ENCODE measurements at regions not wholly inside any gene's neighbourhood (a gene's known extent, or its start where the extent isn't known, plus 50 kb on each side); places are given as distances from the start of the nearest gene placed in this dataset.

DNA sequence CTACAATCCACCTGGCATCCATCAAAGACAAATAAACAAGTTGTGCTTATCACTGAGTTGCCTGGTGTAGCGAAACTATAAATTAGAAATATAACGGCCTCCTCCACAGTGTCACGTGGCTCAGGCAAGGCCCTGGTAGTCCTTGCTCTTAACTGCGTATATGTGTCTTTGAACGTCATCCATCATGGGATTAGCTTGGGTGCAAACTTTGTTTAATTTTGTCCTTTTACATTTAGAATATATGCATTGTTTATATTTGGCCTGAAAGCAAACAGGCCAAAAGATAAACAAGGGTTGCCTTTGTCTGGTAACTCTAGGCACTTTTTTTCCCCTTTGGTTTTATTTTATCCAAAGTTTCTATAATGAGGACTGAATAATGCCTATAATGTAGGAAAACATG is 184.9 kb downstream of the KIT start:
- Histone ChIP-seq H3K4me3 (ENCODE audit: low read depth in 2 of 2, low read length in 1 of 2) (no peak overlapping the region), H3K79me2 (ENCODE audit: insufficient read depth) (no peaks in the 10 kb centered on the region), H3K9me2 (no peaks in the 10 kb centered on the region), H3K27ac (ENCODE audit: low read depth in 2 of 2, low read length in 1 of 2) (no peak overlapping the region; a peak in 1 of 4 replicates), H3K36me3 (replicated peaks in 1 of 2; ENCODE audit: control insufficient read depth in 1 of 2, insufficient read depth in 2 of 2, low read length in 1 of 2) (no peaks in the 10 kb centered on the region), H3K9me3 (no peaks in the 10 kb centered on the region), H3K9ac (no peak overlapping the region), H2AFZ (ENCODE audit: low read depth) (no peak overlapping the region), H4K20me1 (ENCODE audit: insufficient read depth) (no peaks in the 10 kb centered on the region), H3F3A (replicated peaks; ENCODE audit: insufficient read depth) (no peaks in the 10 kb centered on the region), H3K4me1 (ENCODE audit: control insufficient read depth in 1 of 2, insufficient read depth in 2 of 2, low read depth in 1 of 2, low read length in 1 of 2) (peaks cover 0 to 15% of the 10 kb centered on the region in 2 experiments; a peak in 1 of 4 replicates), H3K4me2 (no peak overlapping the region), H3K27me3 (ENCODE audit: insufficient read depth) (no peaks in the 10 kb centered on the region)
- 58% methylated on average over 5 of the region's 5 CpGs for WGBS (ENCODE audit: low lambda C conversion rate)
- no peak for TF ChIP-seq TAF1 (IDR thresholded peaks at IDR 0.05; ENCODE audit: borderline replicate concordance, low read depth, low read length)
- no peak for TF ChIP-seq MXI1 (IDR thresholded peaks at IDR 0.05; ENCODE audit: low read depth, low read length)
- TF ChIP-seq RXRA (IDR thresholded peaks at IDR 0.05; ENCODE audit: borderline replicate concordance, low read depth): no peak
- no peak for TF ChIP-seq NRF1 (IDR thresholded peaks at IDR 0.05; ENCODE audit: low read depth, low read length)
- no peak for TF ChIP-seq FOXJ3 (CRISPR knock-in tag; IDR thresholded peaks at IDR 0.05)
- no peak for TF ChIP-seq RFX5 (IDR thresholded peaks at IDR 0.05; ENCODE audit: low read length)
- no peak for TF ChIP-seq FOXM1 (IDR thresholded peaks at IDR 0.05; ENCODE audit: low read depth)
- no peak for TF ChIP-seq RCOR1 (IDR thresholded peaks at IDR 0.05; ENCODE audit: low read length)
- TF ChIP-seq, protein P1, sequence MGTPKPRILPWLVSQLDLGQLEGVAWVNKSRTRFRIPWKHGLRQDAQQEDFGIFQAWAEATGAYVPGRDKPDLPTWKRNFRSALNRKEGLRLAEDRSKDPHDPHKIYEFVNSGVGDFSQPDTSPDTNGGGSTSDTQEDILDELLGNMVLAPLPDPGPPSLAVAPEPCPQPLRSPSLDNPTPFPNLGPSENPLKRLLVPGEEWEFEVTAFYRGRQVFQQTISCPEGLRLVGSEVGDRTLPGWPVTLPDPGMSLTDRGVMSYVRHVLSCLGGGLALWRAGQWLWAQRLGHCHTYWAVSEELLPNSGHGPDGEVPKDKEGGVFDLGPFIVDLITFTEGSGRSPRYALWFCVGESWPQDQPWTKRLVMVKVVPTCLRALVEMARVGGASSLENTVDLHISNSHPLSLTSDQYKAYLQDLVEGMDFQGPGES (IDR thresholded peaks at IDR 0.05; ENCODE audit: low read depth, low read length): no peak
- no peak for DNase-seq
- CTCF ChIA-PET: interaction anchor here (2.0 kb wide), 1 partner anchor 11 kb away, joined by 9 read pairs; no protein-coding TSS in a partner anchor
- POLR2A ChIA-PET: no interaction called here

DNA sequence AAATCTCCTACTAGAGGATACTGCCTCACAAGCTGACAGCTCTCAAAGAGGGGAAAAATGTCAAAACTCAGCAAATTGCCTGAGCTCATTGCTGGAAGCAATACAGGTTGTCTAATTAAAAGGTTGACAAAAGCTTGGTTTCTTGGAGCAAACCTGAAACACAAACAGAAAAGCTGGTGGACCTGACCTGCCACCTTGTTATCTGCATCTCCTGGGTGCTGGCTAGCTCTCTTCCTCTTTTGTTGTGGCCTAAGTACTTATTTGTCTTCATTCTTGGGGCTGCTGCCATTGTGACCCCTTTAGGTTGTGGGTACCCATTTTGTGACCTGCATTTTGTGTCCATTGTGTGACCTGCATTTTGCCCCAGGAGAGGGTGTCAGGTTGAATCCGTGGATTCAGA is 184.5 kb downstream of the KIT start:
- no peaks in the 10 kb centered on the region for H3K9me2 ChIP-seq
- H3K27ac ChIP-seq (ENCODE audit: low read depth in 2 of 2, low read length in 1 of 2): no peak overlapping the region
- 56% methylated on average over 1 of the region's 1 CpG for WGBS (ENCODE audit: low lambda C conversion rate)
- DNase-seq: no peak
- no peaks in the 10 kb centered on the region for H3F3A ChIP-seq (replicated peaks; ENCODE audit: insufficient read depth)
- H3K9me3 ChIP-seq: no peaks in the 10 kb centered on the region
- no peaks in the 10 kb centered on the region for H3K27me3 ChIP-seq (ENCODE audit: insufficient read depth)
- H3K79me2 ChIP-seq (ENCODE audit: insufficient read depth): no peaks in the 10 kb centered on the region
- no peak overlapping the region for H2AFZ ChIP-seq (ENCODE audit: low read depth)
- CTCF ChIA-PET: interaction anchor here (0.6 to 2.0 kb wide), 2 partner anchors 11 to 70 kb away, joined by 3 to 9 read pairs; no protein-coding TSS in a partner anchor
- no peak overlapping the region for H3K9ac ChIP-seq
- H3K4me3 ChIP-seq (ENCODE audit: low read depth in 2 of 2, low read length in 1 of 2): no peak overlapping the region
- H3K36me3 ChIP-seq (replicated peaks in 1 of 2; ENCODE audit: control insufficient read depth in 1 of 2, insufficient read depth in 2 of 2, low read length in 1 of 2): no peaks in the 10 kb centered on the region
- no peak for TF ChIP-seq FOXM1 (IDR thresholded peaks at IDR 0.05; ENCODE audit: low read depth)
- no peak for TF ChIP-seq SMC3 (IDR thresholded peaks at IDR 0.05; ENCODE audit: low read depth, low read length)
- no peak for TF ChIP-seq EZH2phosphoT487 (IDR thresholded peaks at IDR 0.05; ENCODE audit: borderline replicate concordance, low read depth)
- no peak for TF ChIP-seq ELF1 (IDR thresholded peaks at IDR 0.05)
- H4K20me1 ChIP-seq (ENCODE audit: insufficient read depth): no peaks in the 10 kb centered on the region
- no peak overlapping the region for H3K4me2 ChIP-seq
- H3K4me1 ChIP-seq (ENCODE audit: control insufficient read depth in 1 of 2, insufficient read depth in 2 of 2, low read depth in 1 of 2, low read length in 1 of 2): peaks cover 0 to 15% of the 10 kb centered on the region in 2 experiments; a peak in 1 of 4 replicates
- POLR2A ChIA-PET: no interaction called here
